T-helper 1 cell treated with Interleukin-12 subunit alpha and Interleukin-12 subunit beta and Interleukin-4 antibody, amounts not matched to agents 30 μg/mL and 1 μg/mL, for 36 hours (primary cell): ENCODE measurements at regions not wholly inside any gene's neighbourhood (a gene's known extent, or its start where the extent isn't known, plus 50 kb on each side); places are given as distances from the start of the nearest gene placed in this dataset.

ENCODE experiments used
- H3K27ac Mint-ChIP-seq: one replicate; pipeline ENCODE4 v1.8.0; 2021; ENCODE audit warnings: mild to moderate bottlenecking, mixed read lengths
- H3K27me3 Mint-ChIP-seq: one replicate; pipeline ENCODE4 v1.8.0; 2021; ENCODE audit warnings: low read depth, mixed read lengths
- H3K36me3 Mint-ChIP-seq: one replicate; pipeline ENCODE4 v1.8.0; 2021; ENCODE audit warnings: low read depth, mixed read lengths
- H3K4me1 Mint-ChIP-seq: one replicate; pipeline ENCODE4 v1.8.0; 2021; ENCODE audit warnings: low read depth, mixed read lengths
- H3K4me3 Mint-ChIP-seq: one replicate; pipeline ENCODE4 v1.8.0; 2021; ENCODE audit warnings: mild to moderate bottlenecking, moderate library complexity, mixed read lengths
- H3K9me3 Mint-ChIP-seq: one replicate; pipeline ENCODE4 v1.8.0; 2021; ENCODE audit warnings: mixed read lengths

GRCh38 chr16:72389791-72390190, 217.8 kb upstream of the PMFBP1 start:
- no peak overlapping the region for H3K27ac Mint-ChIP-seq
- peaks cover 9% of the 10 kb centered on the region for H3K9me3 Mint-ChIP-seq
- H3K36me3 Mint-ChIP-seq: no peaks in the 10 kb centered on the region
- no peaks in the 10 kb centered on the region for H3K4me1 Mint-ChIP-seq
- no peaks in the 10 kb centered on the region for H3K27me3 Mint-ChIP-seq
- no peak overlapping the region for H3K4me3 Mint-ChIP-seq

DNA sequence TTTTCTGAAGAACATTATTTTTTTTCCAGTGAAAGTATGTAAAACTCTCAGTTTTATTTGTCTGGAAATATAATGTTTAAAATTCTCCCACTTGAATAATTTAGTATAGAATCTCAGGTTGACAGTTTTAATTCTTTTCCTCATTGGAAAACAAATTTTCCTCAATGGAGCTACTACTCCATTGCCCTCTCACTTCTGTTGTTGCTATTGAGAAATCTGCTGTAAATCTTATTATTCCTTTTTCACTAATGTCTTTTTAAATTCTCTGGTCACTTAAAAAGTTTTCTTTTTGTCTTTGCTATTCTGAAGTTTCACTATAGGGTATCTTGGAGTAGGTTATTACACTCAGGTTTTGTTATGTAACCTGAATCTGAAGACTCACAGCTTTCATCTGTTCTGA, 216.1 kb upstream of the PMFBP1 start:
- Mint-ChIP-seq H3K36me3 (no peaks in the 10 kb centered on the region), H3K27me3 (no peaks in the 10 kb centered on the region), H3K27ac (no peak overlapping the region), H3K4me1 (no peaks in the 10 kb centered on the region), H3K4me3 (no peak overlapping the region), H3K9me3 (peaks cover 4% of the 10 kb centered on the region)

- no peaks in the 10 kb centered on the region for H3K36me3 Mint-ChIP-seq
- H3K4me3 Mint-ChIP-seq: no peak overlapping the region
- no peaks in the 10 kb centered on the region for H3K4me1 Mint-ChIP-seq
- H3K27ac Mint-ChIP-seq: no peak overlapping the region
- peaks cover 4% of the 10 kb centered on the region for H3K9me3 Mint-ChIP-seq
- H3K27me3 Mint-ChIP-seq: no peaks in the 10 kb centered on the region
Observed at GRCh38 chr16:72384651-72385050, 212.7 kb upstream of the PMFBP1 start.

- Mint-ChIP-seq H3K4me3 (no peak overlapping the region), H3K4me1 (no peaks in the 10 kb centered on the region), H3K9me3 (no peaks in the 10 kb centered on the region), H3K27ac (no peak overlapping the region), H3K36me3 (no peaks in the 10 kb centered on the region), H3K27me3 (no peaks in the 10 kb centered on the region)
Observed at GRCh38 chr16:72380283-72380682, 208.3 kb upstream of the PMFBP1 start.

DNA sequence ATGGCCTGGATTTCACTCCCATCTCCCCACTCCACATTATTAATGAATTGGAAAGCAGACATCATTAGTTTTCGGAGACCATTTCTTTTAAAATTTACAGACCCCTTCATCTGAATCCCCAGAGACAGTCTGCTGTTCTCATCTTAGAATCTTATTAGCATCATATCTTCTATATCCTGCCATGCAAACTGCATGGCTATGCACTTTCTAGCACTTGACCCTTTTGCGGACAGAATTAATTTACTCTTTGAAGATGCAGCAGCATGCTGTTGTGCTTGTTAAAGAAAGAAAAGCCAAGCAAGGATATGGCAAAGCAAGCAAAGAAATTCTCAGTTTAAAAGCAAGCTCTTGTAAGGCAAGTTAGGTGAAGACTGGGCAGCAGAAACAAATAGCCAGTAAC, 201.2 kb upstream of the PMFBP1 start:
- Mint-ChIP-seq H3K9me3 (no peaks in the 10 kb centered on the region), H3K27me3 (no peaks in the 10 kb centered on the region), H3K27ac (no peak overlapping the region), H3K36me3 (no peaks in the 10 kb centered on the region), H3K4me1 (no peaks in the 10 kb centered on the region), H3K4me3 (no peak overlapping the region)

GRCh38 chr16:72372087-72373045, 200.4 kb upstream of the PMFBP1 start:
- H3K36me3 Mint-ChIP-seq: no peaks in the 10 kb centered on the region
- H3K27ac Mint-ChIP-seq: no peak overlapping the region
- no peaks in the 10 kb centered on the region for H3K9me3 Mint-ChIP-seq
- H3K4me3 Mint-ChIP-seq: no peak overlapping the region
- H3K27me3 Mint-ChIP-seq: no peaks in the 10 kb centered on the region
- H3K4me1 Mint-ChIP-seq: no peaks in the 10 kb centered on the region

DNA sequence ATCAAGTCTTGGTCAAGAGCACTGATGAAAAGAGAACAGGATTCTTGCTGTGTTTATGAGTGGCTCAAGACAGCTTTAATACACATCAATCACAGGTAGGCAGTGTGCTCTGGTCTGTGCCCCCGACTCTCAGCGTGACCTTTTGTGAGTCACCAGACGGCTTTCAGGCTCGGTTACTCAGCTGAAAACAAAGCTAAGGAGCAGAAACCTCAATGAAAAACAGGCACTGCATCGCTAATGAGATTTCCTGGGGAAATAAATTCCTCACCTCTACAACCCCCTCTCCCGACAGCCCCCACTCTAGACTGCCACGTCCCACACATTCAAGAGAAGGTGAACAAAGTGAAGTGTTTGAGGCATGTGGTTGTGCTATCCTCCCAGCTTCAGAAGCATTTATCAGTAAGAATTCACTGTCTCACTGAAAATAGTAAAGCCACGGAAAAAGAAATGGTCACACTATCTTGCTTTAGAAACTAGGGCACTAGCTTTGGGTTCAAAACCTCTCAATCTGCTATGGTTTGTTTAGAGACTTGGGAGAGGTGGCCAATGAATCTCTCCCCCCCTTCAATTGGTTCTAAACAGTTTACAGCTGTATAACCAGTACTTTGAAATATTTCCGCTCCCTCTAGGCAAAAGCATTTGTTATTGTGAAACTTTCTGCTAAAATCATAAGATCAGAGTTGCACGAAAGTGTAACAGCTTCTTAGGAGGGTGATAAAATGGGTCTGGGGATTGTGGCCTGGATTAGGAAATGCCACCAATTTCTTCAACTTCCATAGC, 199.5 kb upstream of the PMFBP1 start:
- Mint-ChIP-seq H3K4me3 (no peak overlapping the region), H3K27ac (no peak overlapping the region), H3K9me3 (no peaks in the 10 kb centered on the region), H3K27me3 (no peaks in the 10 kb centered on the region), H3K36me3 (no peaks in the 10 kb centered on the region), H3K4me1 (no peaks in the 10 kb centered on the region)

DNA sequence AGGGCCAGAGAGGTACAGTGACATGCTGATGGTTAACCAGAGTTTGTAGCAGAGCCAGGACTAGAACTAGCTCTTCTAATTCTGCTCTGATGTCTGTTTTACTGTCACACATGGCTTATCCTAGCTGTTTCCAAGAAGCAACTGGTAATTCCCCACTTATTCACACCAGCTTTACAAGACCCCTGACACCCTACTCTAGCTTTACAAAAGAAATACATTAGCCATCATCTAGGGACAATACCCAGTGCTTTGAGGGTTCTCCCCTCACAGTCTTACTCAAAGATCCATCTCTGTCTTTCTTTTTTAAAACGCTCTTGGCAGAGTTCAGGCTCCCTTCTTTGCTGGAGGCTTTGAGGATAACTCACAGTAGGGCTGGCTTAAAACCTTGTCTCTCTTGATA, 197.3 kb upstream of the PMFBP1 start:
- no peaks in the 10 kb centered on the region for H3K4me1 Mint-ChIP-seq

GRCh38 chr16:72367851-72368250, 195.9 kb upstream of the PMFBP1 start:
- Mint-ChIP-seq H3K9me3 (no peaks in the 10 kb centered on the region), H3K4me1 (no peaks in the 10 kb centered on the region), H3K27me3 (no peaks in the 10 kb centered on the region), H3K4me3 (no peak overlapping the region), H3K27ac (no peak overlapping the region), H3K36me3 (no peaks in the 10 kb centered on the region)

More for the DNA sequence above, 197.3 kb upstream of the PMFBP1 start:
- Mint-ChIP-seq H3K9me3 (no peaks in the 10 kb centered on the region), H3K36me3 (no peaks in the 10 kb centered on the region), H3K4me3 (no peak overlapping the region), H3K27ac (no peak overlapping the region), H3K27me3 (no peaks in the 10 kb centered on the region)

DNA sequence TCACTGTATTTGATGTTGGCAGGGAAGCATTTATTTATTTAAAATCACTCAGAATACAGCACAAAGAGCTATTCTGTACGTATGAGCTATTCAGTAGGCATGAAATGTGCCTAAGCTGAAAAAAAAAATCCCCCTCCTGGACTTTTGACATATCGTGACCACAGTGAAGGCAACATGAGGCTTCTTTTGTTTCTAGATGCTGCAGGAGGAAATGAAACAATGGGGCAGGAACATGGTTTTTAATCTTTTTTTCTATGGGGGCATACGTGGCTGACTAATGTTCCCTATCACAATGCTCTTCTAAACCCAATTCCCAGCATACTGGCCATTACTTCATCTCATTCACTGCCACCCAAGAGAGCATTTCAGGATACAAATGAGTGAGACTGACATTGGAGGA, 191.0 kb upstream of the PMFBP1 start:
- H3K27ac Mint-ChIP-seq: no peak overlapping the region
- H3K36me3 Mint-ChIP-seq: no peaks in the 10 kb centered on the region
- H3K9me3 Mint-ChIP-seq: no peaks in the 10 kb centered on the region
- H3K27me3 Mint-ChIP-seq: no peaks in the 10 kb centered on the region
- H3K4me1 Mint-ChIP-seq: no peaks in the 10 kb centered on the region
- no peak overlapping the region for H3K4me3 Mint-ChIP-seq

DNA sequence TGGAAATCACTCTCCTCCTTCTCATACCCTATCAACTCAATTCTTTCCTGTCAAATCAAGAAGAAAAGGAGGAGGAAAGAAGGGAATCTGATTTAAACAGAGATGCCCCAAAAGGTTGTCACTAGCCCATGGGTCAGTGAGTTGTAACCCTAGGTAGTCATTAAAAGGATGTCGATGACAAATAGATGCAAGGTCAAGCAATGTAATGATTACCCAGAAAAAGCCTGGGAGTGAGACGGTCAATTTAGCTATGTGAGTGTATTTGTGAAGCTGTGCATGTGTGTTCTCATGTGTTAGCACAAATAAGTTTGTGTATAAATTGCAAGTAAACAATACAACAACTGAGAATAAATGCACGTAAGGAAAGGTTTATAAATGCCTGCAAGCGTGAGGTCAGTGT, 190.5 kb upstream of the PMFBP1 start:
- Mint-ChIP-seq H3K36me3 (no peaks in the 10 kb centered on the region), H3K4me1 (no peaks in the 10 kb centered on the region), H3K9me3 (no peaks in the 10 kb centered on the region), H3K27ac (no peak overlapping the region), H3K4me3 (no peak overlapping the region), H3K27me3 (no peaks in the 10 kb centered on the region)

- Mint-ChIP-seq H3K4me3 (no peak overlapping the region), H3K9me3 (peaks cover 4% of the 10 kb centered on the region), H3K27me3 (no peaks in the 10 kb centered on the region), H3K27ac (no peak overlapping the region), H3K36me3 (no peaks in the 10 kb centered on the region), H3K4me1 (no peaks in the 10 kb centered on the region)
Observed at GRCh38 chr16:72357910-72358309, 186.0 kb upstream of the PMFBP1 start.

GRCh38 chr16:72355561-72355960, 183.6 kb upstream of the PMFBP1 start:
- no peak overlapping the region for H3K4me3 Mint-ChIP-seq
- H3K9me3 Mint-ChIP-seq: peaks cover 4% of the 10 kb centered on the region
- no peak overlapping the region for H3K27ac Mint-ChIP-seq
- H3K27me3 Mint-ChIP-seq: no peaks in the 10 kb centered on the region
- no peaks in the 10 kb centered on the region for H3K36me3 Mint-ChIP-seq
- H3K4me1 Mint-ChIP-seq: no peaks in the 10 kb centered on the region

- Mint-ChIP-seq H3K27ac (no peak overlapping the region), H3K4me3 (no peak overlapping the region), H3K9me3 (peaks cover 4% of the 10 kb centered on the region), H3K27me3 (no peaks in the 10 kb centered on the region), H3K36me3 (no peaks in the 10 kb centered on the region), H3K4me1 (no peaks in the 10 kb centered on the region)
Observed at GRCh38 chr16:72349719-72350118, 177.8 kb upstream of the PMFBP1 start.

- H3K27ac Mint-ChIP-seq: no peak overlapping the region
- no peaks in the 10 kb centered on the region for H3K36me3 Mint-ChIP-seq
- H3K4me1 Mint-ChIP-seq: no peaks in the 10 kb centered on the region
- no peaks in the 10 kb centered on the region for H3K27me3 Mint-ChIP-seq
- H3K4me3 Mint-ChIP-seq: no peak overlapping the region
- peaks cover 4% of the 10 kb centered on the region for H3K9me3 Mint-ChIP-seq
Observed at GRCh38 chr16:72332926-72333325, 161.0 kb upstream of the PMFBP1 start.
